ENCODE measurements at regions not wholly inside any gene's neighbourhood (a gene's known extent, or its start where the extent isn't known, plus 50 kb on each side); places are given as distances from the start of the nearest gene placed in this dataset.

GRCh38 chr18:27298214-27298804 lies 113.2 kb upstream of the CHST9 start:
- no peak for TF ChIP-seq TAF1 (IDR thresholded peaks at IDR 0.05; ENCODE audit: borderline replicate concordance, low read depth, low read length)
- TF ChIP-seq, protein P1, sequence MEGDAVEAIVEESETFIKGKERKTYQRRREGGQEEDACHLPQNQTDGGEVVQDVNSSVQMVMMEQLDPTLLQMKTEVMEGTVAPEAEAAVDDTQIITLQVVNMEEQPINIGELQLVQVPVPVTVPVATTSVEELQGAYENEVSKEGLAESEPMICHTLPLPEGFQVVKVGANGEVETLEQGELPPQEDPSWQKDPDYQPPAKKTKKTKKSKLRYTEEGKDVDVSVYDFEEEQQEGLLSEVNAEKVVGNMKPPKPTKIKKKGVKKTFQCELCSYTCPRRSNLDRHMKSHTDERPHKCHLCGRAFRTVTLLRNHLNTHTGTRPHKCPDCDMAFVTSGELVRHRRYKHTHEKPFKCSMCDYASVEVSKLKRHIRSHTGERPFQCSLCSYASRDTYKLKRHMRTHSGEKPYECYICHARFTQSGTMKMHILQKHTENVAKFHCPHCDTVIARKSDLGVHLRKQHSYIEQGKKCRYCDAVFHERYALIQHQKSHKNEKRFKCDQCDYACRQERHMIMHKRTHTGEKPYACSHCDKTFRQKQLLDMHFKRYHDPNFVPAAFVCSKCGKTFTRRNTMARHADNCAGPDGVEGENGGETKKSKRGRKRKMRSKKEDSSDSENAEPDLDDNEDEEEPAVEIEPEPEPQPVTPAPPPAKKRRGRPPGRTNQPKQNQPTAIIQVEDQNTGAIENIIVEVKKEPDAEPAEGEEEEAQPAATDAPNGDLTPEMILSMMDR (IDR thresholded peaks at IDR 0.05 in 2 of 3, conservative IDR thresholded peaks at IDR 0.05 in 1 of 3; ENCODE audit: control insufficient read depth in 2 of 3, extremely low read depth in 1 of 3, insufficient read depth in 1 of 3, low read depth in 3 of 3, low read length in 3 of 3): peak in 1 of 3 experiments; percentile 29; a peak in 1 of 6 replicates
- TF ChIP-seq ESRRA (IDR thresholded peaks at IDR 0.05; ENCODE audit: low read length): no peak
- TF ChIP-seq BCL3 (IDR thresholded peaks at IDR 0.05; ENCODE audit: borderline replicate concordance, insufficient read depth, low read depth, low read length, poor library complexity, severe bottlenecking): no peak
- TF ChIP-seq HCFC1 (IDR thresholded peaks at IDR 0.05; ENCODE audit: low read length): no peak
- TF ChIP-seq EP300 (IDR thresholded peaks at IDR 0.05; ENCODE audit: borderline replicate concordance in 1 of 2, control insufficient read depth in 1 of 2, low read depth in 2 of 2, low read length in 2 of 2): no peak

Data from GM12878 (cell line).